ENCODE measurements at regions not wholly inside any gene's neighbourhood (a gene's known extent, or its start where the extent isn't known, plus 50 kb on each side); places are given as distances from the start of the nearest gene placed in this dataset.

- Histone ChIP-seq H3K9me3 (ENCODE audit: control insufficient read depth, low read depth, low read length) (no peaks in the 10 kb centered on the region), H2BK5ac (ENCODE audit: insufficient read length, low read length) (no peak overlapping the region), H2BK120ac (ENCODE audit: low read depth, low read length, poor library complexity, severe bottlenecking) (no peak overlapping the region), H3K18ac (ENCODE audit: insufficient read length, low read depth, low read length) (no peak overlapping the region), H2BK15ac (ENCODE audit: low read depth, low read length) (no peak overlapping the region), H4K91ac (ENCODE audit: insufficient read length, low read depth, low read length) (no peak overlapping the region), H3K79me1 (ENCODE audit: insufficient read depth, low read depth, low read length, poor library complexity, severe bottlenecking) (no peaks in the 10 kb centered on the region), H2BK12ac (ENCODE audit: insufficient read length, low read depth, low read length) (no peak overlapping the region), H3K23me2 (ENCODE audit: insufficient read length, low read depth, low read length, poor library complexity, severe bottlenecking) (no peaks in the 10 kb centered on the region), H3K4ac (ENCODE audit: low read depth, low read length) (no peak overlapping the region), H2BK20ac (ENCODE audit: low read depth, low read length, poor library complexity, severe bottlenecking) (no peak overlapping the region), H3K4me2 (ENCODE audit: insufficient read depth, insufficient read length, low read length) (no peak overlapping the region), H4K8ac (replicated peaks; ENCODE audit: insufficient read length, low read depth, low read length) (no peak overlapping the region), H4K5ac (ENCODE audit: insufficient read length, low read depth, low read length) (no peak overlapping the region), H4K20me1 (ENCODE audit: control insufficient read depth, insufficient read depth, insufficient read length) (no peaks in the 10 kb centered on the region), H3K79me2 (ENCODE audit: insufficient read depth, low read length) (no peaks in the 10 kb centered on the region), H2AFZ (ENCODE audit: low read length) (no peak overlapping the region), H3K4me1 (ENCODE audit: insufficient read depth, low read length) (no peaks in the 10 kb centered on the region), H3K14ac (ENCODE audit: insufficient read depth, low read length) (no peak overlapping the region), H3K23ac (ENCODE audit: insufficient read length, low read depth, low read length) (no peak overlapping the region), H3T11ph (ENCODE audit: low read length) (no peak overlapping the region), H3K27ac (ENCODE audit: insufficient read length, low read depth, low read length) (no peak overlapping the region), H3K9ac (ENCODE audit: extremely low read depth, insufficient read length, low read length) (no peak overlapping the region), H3K27me3 (ENCODE audit: insufficient read depth, low read length) (no peaks in the 10 kb centered on the region), H2AK5ac (ENCODE audit: insufficient read length, low read length) (no peak overlapping the region), H3K56ac (ENCODE audit: insufficient read length, low read depth, low read length) (no peak overlapping the region)
- Mint-ChIP-seq H3K27ac (no peak overlapping the region), H3K4me3 (no peak overlapping the region), H3K4me1 (no peaks in the 10 kb centered on the region), H3K36me3 (ENCODE audit: insufficient read depth in 1 of 3, low read depth in 3 of 3) (no peaks in the 10 kb centered on the region), H3K27me3 (ENCODE audit: low read depth) (no peaks in the 10 kb centered on the region), H3K9me3 (no peaks in the 10 kb centered on the region)
- WGBS (ENCODE audit: extremely low coverage, insufficient read length, low lambda C conversion rate) = no CpG with 5 or more reads among the region's 1 CpG
- no peak for DNase-seq
- TF ChIP-seq CTCF (conservative IDR thresholded peaks at IDR 0.05) = no peak
Measured at GRCh38 chr14:62314871-62315270, 552.7 kb downstream of the SNAPC1 start.

Measured in H9 (cell line).